MM.1S (cell line): ENCODE measurements at regions not wholly inside any gene's neighbourhood (a gene's known extent, or its start where the extent isn't known, plus 50 kb on each side); places are given as distances from the start of the nearest gene placed in this dataset.

Source experiments
- DNase-seq: peaks from one replicate; pipeline ENCODE4 v3.0.0-alpha.2; 2015
- H2AFZ ChIP-seq: fragments of 300-600 bp; sonication (generic); 2 replicates; pipeline ENCODE4 v1.6.0; 2016; ENCODE audit warnings: antibody characterized with exemption, low read length
- H3F3A ChIP-seq: fragments of 300-600 bp; sonication (generic); 2 replicates; pipeline ENCODE4 v1.6.1; 2016; ENCODE audit warnings: mild to moderate bottlenecking, antibody characterized with exemption, low read length, moderate library complexity, mixed read lengths; ENCODE audit not compliant: insufficient read depth
- H3K27ac ChIP-seq: fragments of 300-600 bp; sonication (generic); 2 replicates; pipeline ENCODE4 v1.5.1; 2016; ENCODE audit warnings: mild to moderate bottlenecking, low read length
- H3K27me3 ChIP-seq: fragments of 300-600 bp; sonication (generic); replicated peaks from 2 replicates; pipeline ENCODE4 v1.6.0; 2016; ENCODE audit warnings: low read length; ENCODE audit not compliant: insufficient read depth
- H3K36me3 ChIP-seq: fragments of 300-600 bp; sonication (generic); replicated peaks from 2 replicates; pipeline ENCODE4 v1.6.1; 2016; ENCODE audit warnings: mild to moderate bottlenecking, low read length, mixed read lengths; ENCODE audit not compliant: insufficient read depth
- H3K4me1 ChIP-seq: fragments of 300-600 bp; sonication (generic); 2 replicates; pipeline ENCODE4 v1.6.1; 2016; ENCODE audit warnings: low read length, mixed read lengths
- H3K4me2 ChIP-seq: fragments of 300-600 bp; sonication (generic); 2 replicates; pipeline ENCODE4 v1.6.0; 2016; ENCODE audit warnings: low read depth, low read length
- H3K4me3 ChIP-seq: fragments of 300-600 bp; sonication (generic); 2 replicates; pipeline ENCODE4 v1.5.1; 2016; ENCODE audit warnings: low read length, mixed read lengths
- H3K79me2 ChIP-seq: fragments of 300-600 bp; sonication (generic); 2 replicates; pipeline ENCODE4 v1.6.1; 2016; ENCODE audit warnings: mixed run types, low read length, mixed read lengths
- H3K9ac ChIP-seq: fragments of 300-600 bp; sonication (generic); 2 replicates; pipeline ENCODE4 v1.6.1; 2016; ENCODE audit warnings: low read length, mixed read lengths
- H3K9me2 ChIP-seq: fragments of 300-600 bp; sonication (generic); replicated peaks from 2 replicates; pipeline ENCODE4 v1.6.1; 2016; ENCODE audit warnings: mild to moderate bottlenecking, low read length, mixed read lengths; ENCODE audit not compliant: insufficient read depth
- H3K9me3 ChIP-seq: fragments of 300-600 bp; sonication (generic); replicated peaks from 2 replicates; pipeline ENCODE4 v1.6.1; 2016; ENCODE audit warnings: mild to moderate bottlenecking, low read length, mixed read lengths; ENCODE audit not compliant: insufficient read depth
- H4K20me1 ChIP-seq: fragments of 300-600 bp; sonication (generic); 2 replicates; pipeline ENCODE4 v1.6.1; 2016; ENCODE audit warnings: mild to moderate bottlenecking, low read length, moderate library complexity, mixed read lengths; ENCODE audit not compliant: insufficient read depth
- CTCF ChIP-seq: fragments of 300-600 bp; sonication (generic); IDR thresholded peaks from 2 replicates; pipeline ENCODE4 v1.5.1; 2016; ENCODE audit warnings: antibody characterized with exemption, low read length, mixed read lengths
- EZH2 ChIP-seq: fragments of 300-600 bp; sonication (generic); optimal IDR thresholded peaks from 2 replicates; pipeline ENCODE3; 2017; ENCODE audit warnings: low read depth, mild to moderate bottlenecking, antibody characterized with exemption, low read length, mixed read lengths
- EZH2phosphoT487 ChIP-seq: fragments of 300-600 bp; sonication (generic); IDR thresholded peaks from 2 replicates; pipeline ENCODE4 v1.6.1; 2018; ENCODE audit warnings: antibody characterized with exemption, low read length

- DNase-seq, result no peak
- Histone ChIP-seq H3K27ac (no peak overlapping the region), H3K79me2 (no peaks in the 10 kb centered on the region), H3F3A (no peaks in the 10 kb centered on the region), H3K4me2 (no peak overlapping the region), H4K20me1 (no peaks in the 10 kb centered on the region), H3K4me1 (no peaks in the 10 kb centered on the region), H3K27me3 (peaks cover 28% of the 10 kb centered on the region), H3K9me3 (no peaks in the 10 kb centered on the region), H3K4me3 (no peak overlapping the region), H3K9ac (no peak overlapping the region), H2AFZ (no peak overlapping the region), H3K36me3 (no peaks in the 10 kb centered on the region), H3K9me2 (no peaks in the 10 kb centered on the region)
- TF ChIP-seq EZH2 (no peak), EZH2phosphoT487 (no peak), CTCF (no peak)
Observed at GRCh38 chr1:34296059-34296458, 119.4 kb downstream of the C1orf94 start.

- TF ChIP-seq CTCF, result no peak
- TF ChIP-seq EZH2phosphoT487, result no peak
- TF ChIP-seq EZH2, result no peak
- Histone ChIP-seq H3K27me3 (peaks cover 10% of the 10 kb centered on the region; the same call in 1 of the 2 replicates), H3K9me3 (no peaks in the 10 kb centered on the region), H3F3A (no peaks in the 10 kb centered on the region), H3K36me3 (no peaks in the 10 kb centered on the region), H3K4me2 (no peak overlapping the region), H3K79me2 (no peaks in the 10 kb centered on the region), H3K4me3 (no peak overlapping the region), H3K9ac (no peak overlapping the region), H2AFZ (no peak overlapping the region), H3K27ac (no peak overlapping the region), H4K20me1 (no peaks in the 10 kb centered on the region), H3K4me1 (no peaks in the 10 kb centered on the region), H3K9me2 (no peaks in the 10 kb centered on the region)
- DNase-seq, result no peak
Observed at GRCh38 chr1:34302798-34303197, 126.1 kb downstream of the C1orf94 start.

- TF ChIP-seq CTCF (no peak), EZH2phosphoT487 (no peak), EZH2 (no peak)
- Histone ChIP-seq H4K20me1 (no peaks in the 10 kb centered on the region), H3K9me2 (no peaks in the 10 kb centered on the region), H3K9me3 (no peaks in the 10 kb centered on the region), H3K4me3 (no peak overlapping the region), H3K4me2 (no peak overlapping the region), H3K4me1 (no peaks in the 10 kb centered on the region), H3K9ac (no peak overlapping the region), H3K36me3 (no peaks in the 10 kb centered on the region), H2AFZ (no peak overlapping the region), H3K79me2 (no peaks in the 10 kb centered on the region), H3F3A (no peaks in the 10 kb centered on the region), H3K27ac (no peak overlapping the region), H3K27me3 (peaks cover 6% of the 10 kb centered on the region; the same call in 1 of the 2 replicates)
- DNase-seq, result no peak
Observed at GRCh38 chr1:34303218-34303617, 126.5 kb downstream of the C1orf94 start.
